Keratinocyte (primary cell): ENCODE measurements at regions not wholly inside any gene's neighbourhood (a gene's known extent, or its start where the extent isn't known, plus 50 kb on each side); places are given as distances from the start of the nearest gene placed in this dataset.

Experiments
- EZH2 ChIP-seq: IDR thresholded peaks from one replicate; pipeline ENCODE4 v1.6.1; 2012; ENCODE audit warnings: inconsistent platforms, mild to moderate bottlenecking, low read length, moderate library complexity
- TF ChIP-seq, protein P1 (sequence below), 3 experiments: IDR thresholded peaks in 1 of 3; conservative IDR thresholded peaks in 1 of 3; optimal IDR thresholded peaks in 1 of 3; 2 replicates in 2 of 3; 3 replicates in 1 of 3; pipeline versions ENCODE3 to v1.5.1; 2011; ENCODE audit warnings: low read length in 3 of 3, mild to moderate bottlenecking in 3 of 3, moderate library complexity in 2 of 3, control low read depth in 1 of 3, inconsistent platforms in 1 of 3; ENCODE audit not compliant: insufficient read depth in 2 of 3; ENCODE audit errors: extremely low read depth in 1 of 3

DNA sequence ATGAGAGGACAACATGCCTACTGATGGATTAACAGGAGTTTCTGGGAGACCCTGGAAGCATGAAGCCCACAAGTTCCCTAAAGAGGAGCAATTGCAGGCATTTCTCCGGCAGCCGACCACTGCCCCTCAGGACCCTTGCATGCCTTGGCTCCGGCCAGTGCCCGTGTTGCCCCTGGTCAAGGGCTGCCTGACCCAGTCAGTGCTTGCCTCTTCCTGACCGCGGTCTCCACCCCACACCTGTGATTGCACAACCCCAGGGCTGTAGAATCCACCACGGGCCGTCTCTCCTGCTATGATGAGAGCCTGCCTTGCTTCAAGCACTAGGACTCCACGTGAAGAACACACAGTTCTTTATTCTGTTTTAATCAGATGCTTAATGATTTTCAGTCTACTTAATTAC, 127.5 kb downstream of the GLI2 start:
- no peak for TF ChIP-seq EZH2
- TF ChIP-seq, protein P1, sequence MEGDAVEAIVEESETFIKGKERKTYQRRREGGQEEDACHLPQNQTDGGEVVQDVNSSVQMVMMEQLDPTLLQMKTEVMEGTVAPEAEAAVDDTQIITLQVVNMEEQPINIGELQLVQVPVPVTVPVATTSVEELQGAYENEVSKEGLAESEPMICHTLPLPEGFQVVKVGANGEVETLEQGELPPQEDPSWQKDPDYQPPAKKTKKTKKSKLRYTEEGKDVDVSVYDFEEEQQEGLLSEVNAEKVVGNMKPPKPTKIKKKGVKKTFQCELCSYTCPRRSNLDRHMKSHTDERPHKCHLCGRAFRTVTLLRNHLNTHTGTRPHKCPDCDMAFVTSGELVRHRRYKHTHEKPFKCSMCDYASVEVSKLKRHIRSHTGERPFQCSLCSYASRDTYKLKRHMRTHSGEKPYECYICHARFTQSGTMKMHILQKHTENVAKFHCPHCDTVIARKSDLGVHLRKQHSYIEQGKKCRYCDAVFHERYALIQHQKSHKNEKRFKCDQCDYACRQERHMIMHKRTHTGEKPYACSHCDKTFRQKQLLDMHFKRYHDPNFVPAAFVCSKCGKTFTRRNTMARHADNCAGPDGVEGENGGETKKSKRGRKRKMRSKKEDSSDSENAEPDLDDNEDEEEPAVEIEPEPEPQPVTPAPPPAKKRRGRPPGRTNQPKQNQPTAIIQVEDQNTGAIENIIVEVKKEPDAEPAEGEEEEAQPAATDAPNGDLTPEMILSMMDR (optimal IDR thresholded peaks at IDR 0.05 in 1 of 3, IDR thresholded peaks at IDR 0.05 in 1 of 3, conservative IDR thresholded peaks at IDR 0.05 in 1 of 3; ENCODE audit: extremely low read depth in 1 of 3, insufficient read depth in 2 of 3, low read length in 3 of 3): no peak
